HS-27A (cell line): ENCODE measurements at regions not wholly inside any gene's neighbourhood (a gene's known extent, or its start where the extent isn't known, plus 50 kb on each side); places are given as distances from the start of the nearest gene placed in this dataset.

Experiments used
- DNase-seq: peaks from one replicate; pipeline ENCODE4 v3.0.0-alpha.2; 2012; ENCODE audit warnings: low read depth, missing footprints

DNA sequence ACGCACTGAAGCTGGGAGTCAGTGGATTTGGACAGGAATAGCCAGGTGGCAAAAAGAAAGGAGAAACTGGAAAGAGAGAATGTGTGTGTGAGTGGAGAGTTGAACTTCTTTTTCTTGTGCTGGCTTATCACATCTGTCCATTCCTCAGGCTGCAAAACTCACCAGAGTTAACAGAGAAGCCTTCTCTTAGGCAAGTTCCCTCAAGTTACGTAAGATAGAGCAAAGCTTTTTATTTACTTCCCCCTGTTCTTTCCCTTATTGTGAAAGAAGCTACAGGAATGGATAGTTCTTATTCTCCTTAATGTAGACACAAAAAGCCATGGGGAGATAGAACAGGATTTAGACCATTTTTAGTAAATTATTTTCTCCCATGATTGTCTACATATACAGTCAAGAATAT, 188.6 kb downstream of the BMP2 start:
- no peak for DNase-seq

DNA sequence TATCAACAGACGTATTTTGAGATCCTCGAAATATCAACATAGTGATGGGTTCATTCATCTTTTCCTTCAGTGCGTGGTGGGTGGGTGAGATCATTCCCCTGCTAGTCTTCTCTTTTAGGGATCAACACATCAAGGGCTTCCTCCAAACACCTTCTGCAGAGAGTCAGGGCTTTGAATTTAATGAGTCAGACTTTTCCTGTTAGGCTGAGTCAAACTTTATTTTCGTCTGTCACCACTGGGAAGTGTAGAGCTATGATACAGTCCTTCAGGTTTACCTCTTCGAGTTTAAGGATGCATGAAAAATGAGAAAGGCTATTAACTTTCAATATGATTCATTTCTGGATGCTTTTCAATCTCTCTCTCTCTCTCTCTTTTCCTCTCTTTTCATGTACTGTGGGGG, 189.1 kb downstream of the BMP2 start:
- DNase-seq, result no peak

DNA sequence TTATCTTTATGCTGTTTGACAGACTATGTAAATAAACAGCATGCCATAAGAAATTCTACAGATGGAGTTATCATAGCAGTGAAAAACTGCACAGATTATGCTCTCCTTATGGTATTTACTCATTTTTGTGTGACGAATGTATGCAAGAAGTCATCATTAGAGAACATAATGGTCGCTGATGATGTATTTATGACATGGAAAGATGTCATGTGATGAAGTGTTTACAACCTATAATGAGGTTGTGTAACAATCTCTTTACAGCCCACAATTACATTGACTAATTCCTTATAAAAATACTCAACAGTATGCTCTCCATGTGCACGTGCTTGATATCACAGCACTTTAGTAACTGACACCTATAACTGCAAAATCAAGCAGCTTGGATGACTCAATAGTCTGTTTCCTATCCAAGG, 192.4 kb downstream of the BMP2 start:
- no peak for DNase-seq

- DNase-seq, result no peak
Observed at GRCh38 chr20:6966721-6967120, 199.2 kb downstream of the BMP2 start.

DNA sequence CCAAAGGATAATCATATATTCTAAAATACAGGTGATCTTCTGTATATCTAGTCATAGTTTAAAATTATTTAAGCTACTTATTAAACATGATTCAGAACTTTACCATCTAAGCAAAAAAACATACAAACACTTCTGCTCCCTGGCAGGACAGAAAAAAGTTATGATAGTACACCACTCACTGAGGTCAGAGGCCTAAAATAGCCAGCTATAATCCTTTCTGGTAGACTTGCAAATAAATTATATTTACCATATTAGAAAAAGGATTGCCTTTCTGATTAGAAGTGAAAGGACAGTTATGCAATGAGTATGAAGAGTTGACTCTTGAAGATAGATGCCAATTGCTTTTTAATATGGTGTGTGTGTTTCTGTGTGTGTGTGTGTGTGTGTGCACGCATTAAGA, 207.4 kb downstream of the BMP2 start:
- DNase-seq, result no peak

GRCh38 chr20:6975311-6975710, 207.8 kb downstream of the BMP2 start:
- no peak for DNase-seq

GRCh38 chr20:6976106-6976900, 208.8 kb downstream of the BMP2 start:
- DNase-seq, result peak; percentile 46

DNA sequence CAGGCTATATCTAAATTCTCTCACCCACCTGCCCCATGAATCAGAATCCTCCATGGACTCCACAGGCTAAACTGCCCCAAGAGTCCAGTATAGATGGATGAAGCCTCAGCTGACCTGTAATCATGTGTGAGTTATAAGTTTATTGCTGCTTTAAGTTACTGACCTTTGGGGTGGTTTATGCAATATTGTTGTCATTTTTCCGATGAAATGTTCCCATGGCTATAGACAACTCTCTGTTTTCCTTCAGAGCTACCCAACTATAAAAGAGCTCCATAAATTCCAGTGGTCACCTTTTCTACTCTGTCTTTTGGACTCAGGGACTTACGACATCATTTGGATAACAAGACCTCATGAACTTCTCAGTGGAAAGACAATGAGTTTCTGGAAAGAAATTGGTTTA, 212.1 kb downstream of the BMP2 start:
- no peak for DNase-seq

DNA sequence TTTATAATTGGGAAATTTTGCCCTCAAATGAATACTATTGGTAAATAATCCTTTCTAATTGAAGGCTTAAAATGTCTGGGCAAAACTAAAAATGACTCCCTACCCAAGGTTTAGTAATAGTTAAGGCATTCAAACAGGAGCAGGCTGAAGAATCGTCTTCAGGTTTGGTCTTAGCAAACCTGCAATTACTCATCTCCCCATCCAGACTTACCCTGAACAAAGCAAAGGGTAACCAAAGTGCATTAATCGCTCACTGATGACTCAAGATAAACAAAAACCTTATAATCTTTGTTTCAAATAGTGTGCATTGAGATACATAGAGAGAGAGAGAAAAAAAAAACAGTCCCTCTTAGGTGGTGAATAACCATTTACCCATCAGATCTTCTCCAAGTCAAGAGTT, 225.5 kb downstream of the BMP2 start:
- DNase-seq, result no peak

GRCh38 chr20:6993511-6993910, 226.0 kb downstream of the BMP2 start:
- DNase-seq, result no peak

DNA sequence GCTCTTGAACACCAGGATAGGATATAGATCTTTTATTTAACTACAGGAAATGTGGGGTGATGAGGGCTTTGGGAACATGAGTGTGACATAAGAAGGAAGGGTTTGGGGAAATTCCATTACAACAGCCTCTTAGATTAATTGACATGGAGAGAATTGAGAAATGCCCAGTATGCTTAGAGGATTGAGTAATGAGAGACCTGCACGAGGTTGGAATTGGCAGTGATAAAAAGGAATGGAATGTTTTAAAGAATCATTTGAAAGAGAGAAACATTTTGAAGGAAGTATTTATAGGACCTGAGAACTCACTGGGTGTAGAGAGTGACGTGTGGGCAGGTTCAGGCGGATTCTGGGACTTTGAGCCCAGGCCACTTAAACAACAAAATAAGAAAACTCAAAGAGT, 227.0 kb downstream of the BMP2 start:
- peak; percentile 31 for DNase-seq

- no peak for DNase-seq
Observed at GRCh38 chr20:6998909-6999308, 231.4 kb downstream of the BMP2 start.

DNA sequence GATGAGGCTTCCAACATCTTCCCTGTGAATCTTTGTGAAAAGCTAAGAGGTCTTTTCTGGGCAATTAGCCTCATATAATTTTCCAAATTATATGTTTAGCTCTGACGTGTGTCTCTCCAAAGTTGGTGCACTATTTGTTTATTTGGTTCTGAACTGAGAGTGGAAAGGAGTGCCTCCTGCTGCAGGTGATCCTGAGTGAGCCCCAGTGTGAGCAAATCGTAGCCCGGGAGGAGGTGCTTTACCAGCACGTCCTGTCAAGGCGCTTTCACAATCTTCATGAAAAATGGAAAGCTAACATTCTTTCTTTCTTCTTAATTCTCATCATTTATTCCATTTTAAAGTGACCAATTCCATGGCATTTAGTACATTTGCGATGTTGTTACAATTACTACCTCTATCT, 231.9 kb downstream of the BMP2 start:
- no peak for DNase-seq

- no peak for DNase-seq
Observed at GRCh38 chr20:7003598-7003997, 236.1 kb downstream of the BMP2 start.

DNA sequence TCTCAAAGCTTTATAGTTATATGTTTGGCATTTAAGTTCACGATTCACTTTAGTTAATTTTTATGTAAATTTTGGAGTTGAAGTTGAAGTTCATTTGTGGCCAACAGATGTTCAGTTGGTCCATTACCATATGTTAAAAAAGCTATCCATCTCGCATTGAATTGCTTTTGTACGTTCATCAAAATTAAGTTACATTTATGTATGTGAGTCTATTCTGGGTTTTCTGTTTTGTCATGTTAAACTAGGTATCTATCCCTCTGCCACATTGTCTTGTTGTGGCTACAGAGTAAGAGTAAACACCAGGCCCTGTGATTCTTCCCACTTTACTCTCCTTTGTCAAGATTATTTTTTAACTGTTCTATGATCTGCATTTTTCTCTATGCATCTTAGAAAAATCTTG, 237.3 kb downstream of the BMP2 start:
- DNase-seq, result no peak

DNA sequence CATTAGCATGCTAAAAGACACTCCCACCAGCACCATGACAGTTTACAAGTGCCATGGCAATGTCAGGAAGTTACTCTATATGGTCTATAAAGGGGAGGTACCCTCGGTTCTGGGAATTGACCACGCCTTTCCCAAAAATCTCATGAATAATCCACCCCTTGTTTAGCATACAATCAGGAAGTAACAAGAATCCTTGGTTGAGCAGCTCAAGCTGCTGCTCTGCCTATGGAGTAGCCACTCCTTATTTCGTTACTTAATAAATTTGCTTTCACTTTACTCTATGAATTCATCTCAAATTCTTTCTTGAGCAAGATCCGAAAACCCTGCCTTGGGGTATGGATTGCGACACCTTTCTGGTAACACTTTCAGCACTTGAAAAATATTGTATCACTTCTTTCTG, 243.0 kb downstream of the BMP2 start:
- DNase-seq, result no peak

- DNase-seq, result no peak
Observed at GRCh38 chr20:7015257-7015656, 247.8 kb downstream of the BMP2 start.

- DNase-seq, result no peak
Observed at GRCh38 chr20:7022597-7022996, 255.1 kb downstream of the BMP2 start.

DNA sequence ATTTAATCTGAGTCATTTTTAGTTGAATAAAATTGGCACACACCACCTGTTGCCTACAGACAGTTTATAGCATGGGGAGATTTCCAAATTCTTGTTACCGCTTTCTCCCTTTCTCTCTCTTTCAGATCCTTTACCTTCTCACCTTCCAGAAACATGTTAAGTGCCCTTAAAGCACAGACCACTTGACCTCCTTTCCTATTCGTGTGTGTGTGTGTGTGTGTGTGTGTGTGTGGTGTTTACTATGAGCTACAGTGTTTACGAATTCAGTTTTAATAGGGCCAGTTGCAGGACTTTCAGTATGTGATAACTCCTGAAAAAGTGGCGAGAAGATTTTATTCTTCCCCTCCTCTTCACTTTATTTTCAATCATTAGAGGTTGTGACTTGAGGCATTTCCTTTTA, 258.1 kb downstream of the BMP2 start:
- no peak for DNase-seq

GRCh38 chr20:7029019-7029418, 261.5 kb downstream of the BMP2 start:
- no peak for DNase-seq

GRCh38 chr20:7031222-7031621, 263.7 kb downstream of the BMP2 start:
- no peak for DNase-seq

DNA sequence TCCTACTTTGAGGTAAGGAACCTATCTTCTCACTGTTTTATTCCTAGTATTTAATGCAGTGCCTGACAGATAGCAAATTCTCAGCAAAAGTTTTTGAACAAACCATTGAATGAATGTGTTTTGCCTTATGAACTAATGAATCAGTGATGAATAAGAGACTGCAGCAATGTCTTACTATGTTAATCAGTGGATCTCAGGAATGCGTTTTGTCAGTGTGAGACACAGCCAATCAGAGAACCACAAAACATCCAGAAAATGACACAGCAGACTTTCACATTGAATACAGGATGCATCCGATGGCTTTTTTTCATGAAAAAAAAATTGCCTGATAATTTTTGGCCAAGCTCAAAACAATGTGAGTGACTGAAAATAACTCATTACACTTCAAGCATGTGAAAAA, 270.5 kb downstream of the BMP2 start:
- peak; percentile 2 for DNase-seq

GRCh38 chr20:7057611-7058010, 290.1 kb downstream of the BMP2 start:
- no peak for DNase-seq

- no peak for DNase-seq
Observed at GRCh38 chr20:7078804-7079203, 311.3 kb downstream of the BMP2 start.
